Right lung (tissue), 2 donors: ENCODE measurements at regions not wholly inside any gene's neighbourhood (a gene's known extent, or its start where the extent isn't known, plus 50 kb on each side); places are given as distances from the start of the nearest gene placed in this dataset.
"Not testable (repeated sequence)": the region's sequence is repeated elsewhere in the genome, so short reads cannot be mapped to it uniquely, and the experiment has no call there.

ENCODE experiments used
- DNase-seq, 2 donors: peaks; one replicate each; pipeline ENCODE4 v3.0.0-alpha.2; 2013

- no peak for DNase-seq
These were observed 188.3 kb downstream of the ANKRD30B start for GRCh38 chr18:14936313-14936712.

GRCh38 chr18:14937271-14937670 is 189.3 kb downstream of the ANKRD30B start:
- DNase-seq, result no peak

DNA sequence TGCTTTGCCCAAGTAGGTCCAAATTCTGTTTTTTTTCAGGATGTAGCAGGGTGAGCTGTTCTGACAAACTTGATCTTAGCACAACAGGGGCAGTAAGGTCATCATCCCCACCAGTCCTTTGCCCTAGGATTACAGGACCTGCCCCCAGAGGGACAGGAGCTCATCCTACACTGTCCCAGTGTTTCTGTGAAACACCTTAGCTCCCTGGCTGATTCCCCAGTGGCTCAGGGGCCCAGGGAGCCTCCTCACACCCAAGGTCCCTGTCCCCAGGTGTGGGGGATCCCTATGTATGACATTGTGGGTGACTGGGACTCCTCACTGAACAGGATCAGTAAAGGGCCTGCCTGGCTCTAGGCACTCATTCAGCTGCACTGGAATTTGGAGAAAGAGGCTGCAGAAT is 191.2 kb downstream of the ANKRD30B start:
- DNase-seq, result no peak

GRCh38 chr18:14940106-14940505 is 192.1 kb downstream of the ANKRD30B start:
- DNase-seq, result not testable (repeated sequence)

DNA sequence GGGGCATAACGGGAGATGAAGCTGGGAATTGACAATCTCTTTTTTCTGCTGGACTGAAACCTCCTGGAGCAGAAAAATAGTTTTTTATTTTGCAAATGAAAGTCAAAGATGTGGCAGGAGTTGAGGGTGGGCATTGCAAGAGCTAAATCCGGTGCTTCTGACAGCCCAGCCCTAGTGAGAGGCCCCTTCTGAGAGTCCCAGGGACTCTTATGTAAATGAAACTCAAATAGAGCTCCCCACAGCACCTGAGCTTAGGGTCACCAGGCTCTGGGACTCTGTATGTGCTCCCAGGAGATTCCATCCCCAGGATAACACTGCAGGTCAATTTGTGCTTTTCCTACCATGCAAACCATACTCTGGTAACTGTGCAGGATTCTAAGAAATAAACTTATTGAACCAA is 192.8 kb downstream of the ANKRD30B start:
- no peak for DNase-seq

GRCh38 chr18:14941256-14941655 is 193.3 kb downstream of the ANKRD30B start:
- DNase-seq, result no peak

GRCh38 chr18:14941792-14942191 is 193.8 kb downstream of the ANKRD30B start:
- no peak for DNase-seq

GRCh38 chr18:14942275-14942674 is 194.3 kb downstream of the ANKRD30B start:
- DNase-seq, result no peak

GRCh38 chr18:14943486-14943885 is 195.5 kb downstream of the ANKRD30B start:
- no peak for DNase-seq

- no peak for DNase-seq
These were observed 196.1 kb downstream of the ANKRD30B start for GRCh38 chr18:14943967-14944636.

GRCh38 chr18:14944838-14945237 is 196.9 kb downstream of the ANKRD30B start:
- DNase-seq, result no peak

DNA sequence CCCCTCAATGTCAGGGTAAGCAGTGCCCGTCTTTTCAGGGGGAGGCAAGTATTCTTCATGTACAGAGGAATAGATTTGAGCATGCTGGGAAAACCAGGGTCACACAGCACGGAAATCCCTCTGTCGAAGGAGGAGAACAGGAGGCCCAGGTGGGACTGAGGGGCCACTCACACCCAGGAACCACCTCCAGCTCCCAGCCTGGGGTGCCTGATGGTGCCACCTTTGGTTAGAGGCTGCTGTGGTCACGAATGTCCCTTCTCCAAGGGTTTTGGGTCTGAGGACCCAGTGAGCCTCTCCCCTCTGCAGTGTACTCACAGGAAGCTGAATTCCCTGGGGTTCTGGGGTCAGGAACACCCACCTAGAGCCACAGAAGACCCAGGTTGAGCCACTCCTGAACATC is 197.3 kb downstream of the ANKRD30B start:
- no peak for DNase-seq

GRCh38 chr18:14945984-14946383 is 198.0 kb downstream of the ANKRD30B start:
- no peak for DNase-seq

GRCh38 chr18:14946741-14947470 is 198.9 kb downstream of the ANKRD30B start:
- not testable (repeated sequence) for DNase-seq

DNA sequence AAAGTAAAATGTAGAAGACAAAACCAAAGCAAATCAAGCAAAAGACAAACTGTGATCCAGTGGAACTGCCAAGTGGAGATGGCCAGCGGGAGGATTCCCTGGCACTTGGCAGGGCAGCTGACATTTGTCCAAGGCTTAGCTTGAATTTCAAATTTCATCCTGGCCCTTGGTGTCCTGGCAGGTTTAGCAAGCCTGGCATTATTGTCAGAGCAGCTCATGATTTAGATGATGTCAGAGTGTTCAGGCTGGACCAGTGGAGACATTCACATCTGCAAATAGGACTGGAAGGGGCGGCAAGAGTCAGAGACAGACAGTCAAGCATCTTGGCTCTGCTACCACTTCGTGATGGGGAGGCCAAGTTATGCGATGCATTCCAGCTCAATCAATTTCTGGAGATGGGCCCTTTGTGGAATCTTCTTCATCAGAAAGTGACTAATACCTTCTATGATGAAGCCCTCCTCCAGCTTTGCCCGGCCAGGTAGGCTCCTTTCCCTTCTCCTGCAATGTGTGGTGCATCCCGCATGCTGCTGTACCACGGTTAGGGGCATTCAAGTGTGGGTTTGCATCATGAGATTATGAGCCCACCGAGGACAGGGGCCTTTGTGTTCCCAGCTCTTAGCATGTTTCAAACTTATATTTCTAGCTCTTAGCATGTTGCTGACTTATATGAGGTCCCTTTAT is 199.7 kb downstream of the ANKRD30B start:
- no peak for DNase-seq

DNA sequence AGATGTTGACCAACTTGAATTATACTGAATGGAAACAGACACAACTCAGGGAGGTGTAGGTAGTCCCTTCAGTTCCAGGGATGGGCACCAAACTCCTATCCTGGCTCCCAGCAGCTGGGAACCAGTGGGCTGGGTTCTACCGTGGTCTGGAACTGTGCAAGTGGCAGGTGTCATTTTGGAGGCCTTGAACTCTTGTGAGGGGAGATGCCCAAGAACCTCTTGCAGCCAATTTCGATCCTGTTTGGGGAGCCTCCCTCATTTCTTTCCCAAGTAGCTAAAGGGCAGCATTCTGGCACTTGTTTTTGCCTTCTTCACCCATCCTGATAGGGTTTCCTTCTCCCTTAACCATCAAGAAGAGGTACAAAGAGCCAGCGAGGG is 200.2 kb downstream of the ANKRD30B start:
- no peak for DNase-seq

- no peak for DNase-seq
These were observed 202.1 kb downstream of the ANKRD30B start for GRCh38 chr18:14949800-14950664.

GRCh38 chr18:14952444-14953077 is 204.6 kb downstream of the ANKRD30B start:
- not testable (repeated sequence) for DNase-seq

DNA sequence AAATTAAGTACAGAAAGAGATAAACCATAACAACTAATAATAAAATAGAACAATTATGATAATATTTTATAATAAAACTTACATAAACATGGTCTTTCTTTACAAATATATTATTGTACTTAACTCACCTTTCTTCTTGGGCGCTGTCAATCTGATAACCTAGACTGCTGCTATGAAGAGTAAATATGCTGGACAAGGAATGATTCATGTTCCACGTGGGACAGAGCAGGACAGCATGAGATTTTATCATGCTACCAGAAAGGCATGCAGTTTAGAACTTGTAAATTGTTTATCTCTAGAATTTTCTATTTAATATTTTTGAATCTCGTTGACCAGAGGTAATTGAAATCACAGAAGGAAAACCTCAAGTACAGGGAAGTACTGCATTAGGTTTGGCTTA is 210.7 kb downstream of the ANKRD30B start:
- DNase-seq, result no peak

DNA sequence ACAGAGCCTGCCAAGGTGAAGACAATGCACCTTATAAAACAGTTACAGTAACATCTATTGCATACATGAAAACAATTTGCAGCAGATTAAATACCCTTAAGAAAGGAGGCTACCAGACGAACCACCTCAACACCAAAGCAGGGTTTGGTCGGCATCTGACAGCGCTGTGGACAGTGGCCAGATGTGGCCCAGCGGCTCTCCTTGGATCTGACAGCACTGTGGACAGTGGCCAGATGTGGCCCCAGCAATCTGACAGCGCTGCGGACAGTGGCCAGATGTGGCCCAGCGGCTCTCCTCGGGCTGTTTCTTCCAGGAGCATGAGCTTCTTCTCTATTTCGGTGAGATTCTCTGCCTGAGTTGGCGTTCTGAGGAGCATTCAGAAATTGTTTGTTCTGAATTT is 211.6 kb downstream of the ANKRD30B start:
- no peak for DNase-seq

DNA sequence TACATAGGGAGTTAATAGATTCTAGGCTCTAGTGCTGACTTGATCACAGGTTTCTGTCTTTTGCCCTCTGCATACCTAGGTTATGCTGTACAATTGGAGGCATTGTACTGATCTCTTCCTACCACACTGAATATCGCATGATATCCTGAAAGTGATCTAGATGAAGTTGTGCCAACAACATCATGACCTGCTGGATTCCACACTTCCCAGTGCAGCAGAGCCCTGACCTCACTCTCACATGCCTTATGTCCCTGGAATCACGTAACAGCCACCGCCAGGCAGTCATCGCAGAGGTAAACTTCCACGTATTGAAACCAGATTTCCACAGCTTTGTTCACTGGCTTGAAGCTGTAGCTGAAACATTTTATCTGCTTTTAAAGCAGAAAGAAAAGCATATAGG is 214.0 kb downstream of the ANKRD30B start:
- DNase-seq, result no peak

GRCh38 chr18:14962626-14963025 is 214.7 kb downstream of the ANKRD30B start:
- DNase-seq, result no peak
